ENCODE measurements at regions not wholly inside any gene's neighbourhood (a gene's known extent, or its start where the extent isn't known, plus 50 kb on each side); places are given as distances from the start of the nearest gene placed in this dataset.

- 87 to 92% (median 91%) methylated on average over 6 of the region's 6 CpGs for WGBS, 4 donors
- DNase-seq: no peak
- intact Hi-C loops (cut with DNase I): no loop called here
- no peak overlapping the region for H3K4me3 ChIP-seq
- H3K27me3 ChIP-seq: no peaks in the 10 kb centered on the region
- H3K36me3 ChIP-seq: no peaks in the 10 kb centered on the region
- no peaks in the 10 kb centered on the region for H3K9me3 ChIP-seq
- peaks cover 0 to 5% (median 0%) of the 10 kb centered on the region in 12 donors for H3K4me1 ChIP-seq
- ATAC-seq: no peak
- no peak for TF ChIP-seq POLR2A (IDR thresholded peaks at IDR 0.05)
- TF ChIP-seq CTCF (IDR thresholded peaks at IDR 0.05): no peak
- H3K27ac ChIP-seq: no peak overlapping the region
Observed at GRCh38 chr2:236847023-236847422, 238.7 kb upstream of the COPS8 start.

GRCh38 chr2:236847538-236848263, 238.0 kb upstream of the COPS8 start:
- H3K27ac ChIP-seq: no peak overlapping the region
- no peaks in the 10 kb centered on the region for H3K9me3 ChIP-seq
- WGBS, 4 donors: 89 to 93% (median 91%) methylated on average over 3 of the region's 3 CpGs
- DNase-seq (no peak), ATAC-seq (no peak)
- H3K27me3 ChIP-seq: no peaks in the 10 kb centered on the region
- no peaks in the 10 kb centered on the region for H3K36me3 ChIP-seq
- H3K4me3 ChIP-seq: no peak overlapping the region
- peaks cover 0 to 10% (median 0%) of the 10 kb centered on the region in 12 donors for H3K4me1 ChIP-seq
- intact Hi-C loops (cut with DNase I): no loop called here
- TF ChIP-seq CTCF (IDR thresholded peaks at IDR 0.05) (no peak), POLR2A (IDR thresholded peaks at IDR 0.05) (no peak)

- Histone ChIP-seq H3K9me3 (no peaks in the 10 kb centered on the region), H3K4me3 (no peak overlapping the region), H3K4me1 (peaks cover 0 to 18% (median 3%) of the 10 kb centered on the region in 12 donors), H3K27ac (no peak overlapping the region), H3K27me3 (no peaks in the 10 kb centered on the region), H3K36me3 (no peaks in the 10 kb centered on the region)
- TF ChIP-seq POLR2A (IDR thresholded peaks at IDR 0.05) (no peak), CTCF (IDR thresholded peaks at IDR 0.05) (no peak)
- DNase-seq: no peak
- intact Hi-C loops (cut with DNase I): no loop called here
- ATAC-seq: no peak
- 83 to 86% (median 85%) methylated on average over 11 of the region's 11 CpGs for WGBS, 4 donors
Observed at GRCh38 chr2:236848501-236848900, 237.2 kb upstream of the COPS8 start.

GRCh38 chr2:236849508-236849907, 236.2 kb upstream of the COPS8 start:
- TF ChIP-seq CTCF (IDR thresholded peaks at IDR 0.05): no peak
- TF ChIP-seq POLR2A (IDR thresholded peaks at IDR 0.05): no peak
- DNase-seq: no peak
- H3K27me3 ChIP-seq: no peaks in the 10 kb centered on the region
- H3K4me3 ChIP-seq: no peak overlapping the region
- H3K36me3 ChIP-seq: no peaks in the 10 kb centered on the region
- intact Hi-C loops (cut with DNase I): no loop called here
- H3K4me1 ChIP-seq: peaks cover 0 to 21% (median 3%) of the 10 kb centered on the region in 12 donors
- WGBS, 4 donors: 47 to 71% (median 59%) methylated on average over 2 of the region's 2 CpGs
- H3K9me3 ChIP-seq: no peaks in the 10 kb centered on the region
- no peak overlapping the region for H3K27ac ChIP-seq
- ATAC-seq: no peak
